ENCODE measurements at regions not wholly inside any gene's neighbourhood (a gene's known extent, or its start where the extent isn't known, plus 50 kb on each side); places are given as distances from the start of the nearest gene placed in this dataset.

- no peak overlapping the region for H3K14ac ChIP-seq (ENCODE audit: low read length)
- H4K8ac ChIP-seq (ENCODE audit: low read depth, low read length): no peak overlapping the region
- no peak overlapping the region for H3K23ac ChIP-seq (ENCODE audit: low read depth, low read length, poor library complexity)
- WGBS, 2 donors (ENCODE audit: extremely low coverage in 2 of 2, insufficient read length in 2 of 2, insufficient replicate concordance in 1 of 2): no CpG with 5 or more reads among the region's 10 CpGs
- peaks cover 2 to 11% of the 10 kb centered on the region in 2 donors for H3K4me1 ChIP-seq (ENCODE audit: control insufficient read depth in 2 of 2, insufficient read depth in 1 of 2, low read depth in 1 of 2, low read length in 2 of 2)
- H4K91ac ChIP-seq (ENCODE audit: low read depth, low read length, poor library complexity): no peak overlapping the region
- peak overlapping the region; percentile 51 for H2BK15ac ChIP-seq (ENCODE audit: low read length)
- H3K9me3 ChIP-seq (replicated peaks in 1 of 2; ENCODE audit: control insufficient read depth in 2 of 2, insufficient read depth in 1 of 2, low read depth in 1 of 2, low read length in 2 of 2): no peaks in the 10 kb centered on the region
- no peaks in the 10 kb centered on the region for H3K36me3 ChIP-seq (replicated peaks in 1 of 2; ENCODE audit: control insufficient read depth in 2 of 2, insufficient read depth in 2 of 2, low read length in 2 of 2)
- H2AK5ac ChIP-seq (ENCODE audit: low read depth, low read length): no peak overlapping the region
- H2AFZ ChIP-seq (ENCODE audit: low read length): peak overlapping the region; percentile 16
- no peaks in the 10 kb centered on the region for H3K27me3 ChIP-seq (ENCODE audit: control insufficient read depth in 3 of 3, insufficient read depth in 3 of 3, low read depth in 1 of 3, low read length in 3 of 3)
- H3K4ac ChIP-seq (ENCODE audit: low read length): no peak overlapping the region
- H3K79me1 ChIP-seq (ENCODE audit: low read depth, low read length): no peaks in the 10 kb centered on the region
- H2BK12ac ChIP-seq (ENCODE audit: low read length): no peak overlapping the region
- no peak overlapping the region for H2BK5ac ChIP-seq (ENCODE audit: low read length)
- no peak for DNase-seq (ENCODE audit: low spot score)
- H2BK120ac ChIP-seq (ENCODE audit: low read depth, low read length): no peak overlapping the region
- no peak overlapping the region for H3K18ac ChIP-seq (ENCODE audit: low read length)
- no peak overlapping the region for H3K4me3 ChIP-seq (ENCODE audit: low read length in 2 of 2)
- no peak overlapping the region for H3K4me2 ChIP-seq (ENCODE audit: insufficient read depth, low read length, poor library complexity, severe bottlenecking)
- no peak overlapping the region for H3K9ac ChIP-seq (ENCODE audit: low read depth, low read length, poor library complexity)
- H3K27ac ChIP-seq (replicated peaks; ENCODE audit: low read length): no peak overlapping the region
Observed at GRCh38 chr15:67006083-67007065, 59.0 kb upstream of the SMAD3 start.

GRCh38 chr15:67009576-67010569 is 55.5 kb upstream of the SMAD3 start:
- Histone ChIP-seq H3K9me3 (replicated peaks in 1 of 2; ENCODE audit: control insufficient read depth in 2 of 2, insufficient read depth in 1 of 2, low read depth in 1 of 2, low read length in 2 of 2) (no peaks in the 10 kb centered on the region), H3K36me3 (replicated peaks in 1 of 2; ENCODE audit: control insufficient read depth in 2 of 2, insufficient read depth in 2 of 2, low read length in 2 of 2) (no peaks in the 10 kb centered on the region), H2BK15ac (ENCODE audit: low read length) (no peak overlapping the region), H3K4ac (ENCODE audit: low read length) (no peak overlapping the region), H3K9ac (ENCODE audit: low read depth, low read length, poor library complexity) (no peak overlapping the region), H2BK12ac (ENCODE audit: low read length) (no peak overlapping the region), H2BK5ac (ENCODE audit: low read length) (no peak overlapping the region), H4K8ac (ENCODE audit: low read depth, low read length) (no peak overlapping the region), H3K23ac (ENCODE audit: low read depth, low read length, poor library complexity) (no peak overlapping the region), H3K4me3 (ENCODE audit: low read length in 2 of 2) (no peak overlapping the region), H3K14ac (ENCODE audit: low read length) (no peak overlapping the region), H3K79me1 (ENCODE audit: low read depth, low read length) (no peaks in the 10 kb centered on the region), H3K4me2 (ENCODE audit: insufficient read depth, low read length, poor library complexity, severe bottlenecking) (no peak overlapping the region), H3K27ac (replicated peaks; ENCODE audit: low read length) (no peak overlapping the region), H3K18ac (ENCODE audit: low read length) (no peak overlapping the region), H3K27me3 (ENCODE audit: control insufficient read depth in 3 of 3, insufficient read depth in 3 of 3, low read depth in 1 of 3, low read length in 3 of 3) (no peaks in the 10 kb centered on the region), H3K4me1 (ENCODE audit: control insufficient read depth in 2 of 2, insufficient read depth in 1 of 2, low read depth in 1 of 2, low read length in 2 of 2) (peaks cover 9 to 19% of the 10 kb centered on the region in 2 donors), H2AK5ac (ENCODE audit: low read depth, low read length) (no peak overlapping the region), H2BK120ac (ENCODE audit: low read depth, low read length) (no peak overlapping the region), H2AFZ (ENCODE audit: low read length) (no peak overlapping the region), H4K91ac (ENCODE audit: low read depth, low read length, poor library complexity) (no peak overlapping the region)
- no CpG with 5 or more reads among the region's 7 CpGs for WGBS, 2 donors (ENCODE audit: extremely low coverage in 2 of 2, insufficient read length in 2 of 2, insufficient replicate concordance in 1 of 2)
- DNase-seq (ENCODE audit: low spot score): no peak

DNA sequence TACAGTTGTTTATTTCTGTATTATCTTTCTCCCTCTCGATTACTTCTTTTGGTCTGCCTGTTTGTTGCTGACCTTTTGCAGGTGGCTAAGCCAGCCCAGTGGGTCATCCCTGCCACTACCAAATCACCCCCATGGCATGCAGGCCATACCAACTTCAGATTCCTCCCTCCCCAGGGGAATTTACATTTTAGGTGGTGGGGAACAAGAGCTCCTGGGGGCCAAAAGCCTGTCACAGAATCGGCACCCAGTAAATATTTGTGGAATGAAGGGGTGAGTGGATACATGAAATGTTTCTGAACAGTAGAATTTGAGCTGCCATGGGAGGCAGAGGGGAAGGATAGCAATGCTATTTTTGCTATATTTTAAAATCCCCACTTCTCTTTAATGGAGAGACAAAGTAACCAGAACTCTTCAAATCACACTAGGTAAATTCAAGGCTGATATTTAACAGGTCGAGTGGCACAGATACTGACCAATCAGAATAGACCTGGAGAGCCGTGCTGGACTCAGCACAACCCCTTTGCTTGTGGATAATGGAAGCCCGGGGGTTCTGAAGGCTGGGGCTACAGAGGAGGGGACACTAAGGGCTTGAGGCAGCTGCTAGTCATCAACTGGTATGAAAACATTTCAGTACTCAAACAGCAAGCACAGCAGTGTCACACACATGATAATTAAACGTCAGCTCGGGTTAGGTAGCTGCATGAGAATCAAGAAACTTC is 54.3 kb upstream of the SMAD3 start:
- Histone ChIP-seq H2BK15ac (ENCODE audit: low read length) (no peak overlapping the region), H3K4me1 (ENCODE audit: control insufficient read depth in 2 of 2, insufficient read depth in 1 of 2, low read depth in 1 of 2, low read length in 2 of 2) (peaks cover 7 to 14% of the 10 kb centered on the region in 2 donors), H3K36me3 (replicated peaks in 1 of 2; ENCODE audit: control insufficient read depth in 2 of 2, insufficient read depth in 2 of 2, low read length in 2 of 2) (no peaks in the 10 kb centered on the region), H3K9me3 (replicated peaks in 1 of 2; ENCODE audit: control insufficient read depth in 2 of 2, insufficient read depth in 1 of 2, low read depth in 1 of 2, low read length in 2 of 2) (no peaks in the 10 kb centered on the region), H4K91ac (ENCODE audit: low read depth, low read length, poor library complexity) (no peak overlapping the region), H3K14ac (ENCODE audit: low read length) (no peak overlapping the region), H2AK5ac (ENCODE audit: low read depth, low read length) (no peak overlapping the region), H3K4me3 (ENCODE audit: low read length in 2 of 2) (no peak overlapping the region), H4K8ac (ENCODE audit: low read depth, low read length) (no peak overlapping the region), H3K27ac (replicated peaks; ENCODE audit: low read length) (no peak overlapping the region), H2BK12ac (ENCODE audit: low read length) (no peak overlapping the region), H2BK120ac (ENCODE audit: low read depth, low read length) (no peak overlapping the region), H3K23ac (ENCODE audit: low read depth, low read length, poor library complexity) (no peak overlapping the region), H3K4ac (ENCODE audit: low read length) (no peak overlapping the region), H3K9ac (ENCODE audit: low read depth, low read length, poor library complexity) (no peak overlapping the region), H3K4me2 (ENCODE audit: insufficient read depth, low read length, poor library complexity, severe bottlenecking) (no peak overlapping the region), H2AFZ (ENCODE audit: low read length) (peak overlapping the region; percentile 74), H3K79me1 (ENCODE audit: low read depth, low read length) (no peaks in the 10 kb centered on the region), H3K18ac (ENCODE audit: low read length) (no peak overlapping the region), H3K27me3 (ENCODE audit: control insufficient read depth in 3 of 3, insufficient read depth in 3 of 3, low read depth in 1 of 3, low read length in 3 of 3) (no peaks in the 10 kb centered on the region), H2BK5ac (ENCODE audit: low read length) (no peak overlapping the region)
- no CpG with 5 or more reads among the region's 7 CpGs for WGBS, 2 donors (ENCODE audit: extremely low coverage in 2 of 2, insufficient read length in 2 of 2, insufficient replicate concordance in 1 of 2)
- DNase-seq (ENCODE audit: low spot score): no peak
